Thoracic aorta (tissue), 2 donors: ENCODE measurements at regions not wholly inside any gene's neighbourhood (a gene's known extent, or its start where the extent isn't known, plus 50 kb on each side); places are given as distances from the start of the nearest gene placed in this dataset.

Experiments
- ATAC-seq: fragments of 150-250 bp; one replicate; pipeline ENCODE4 v1.8.0; 2017; ENCODE audit warnings: low read depth; ENCODE audit not compliant: insufficient number of reproducible peaks, low FRiP score
- DNase-seq: peaks from one replicate; pipeline ENCODE4 v3.0.0-alpha.2; 2020; ENCODE audit warnings: low spot score
- H3K27ac ChIP-seq, 2 donors: fragments of 200-600 bp; sonication (generic); 1 replicate in 1 of 2; 2 replicates in 1 of 2; pipeline ENCODE4 v1.5.1; 2016; ENCODE audit warnings: mild to moderate bottlenecking in 2 of 2, moderate library complexity in 2 of 2
- H3K27me3 ChIP-seq: fragments of 200-600 bp; sonication (generic); replicated peaks from 2 replicates; pipeline ENCODE4 v1.6.0; 2016; ENCODE audit warnings: mild to moderate bottlenecking; ENCODE audit not compliant: insufficient read depth
- H3K36me3 ChIP-seq: fragments of 200-600 bp; sonication (generic); one replicate; pipeline ENCODE4 v1.5.1; 2016
- H3K4me1 ChIP-seq, 2 donors: fragments of 200-600 bp; sonication (generic); 1 replicate in 1 of 2; 2 replicates in 1 of 2; pipeline versions ENCODE4 v1.5.1 to v1.6.0; 2016; ENCODE audit warnings: low read depth in 2 of 2, mild to moderate bottlenecking in 1 of 2; ENCODE audit not compliant: control insufficient read depth in 1 of 2
- H3K4me3 ChIP-seq: fragments of 200-600 bp; sonication (generic); 2 replicates; pipeline ENCODE4 v1.5.1; 2016; ENCODE audit warnings: mild to moderate bottlenecking
- H3K9me3 ChIP-seq: fragments of 200-600 bp; sonication (generic); 2 replicates; pipeline ENCODE4 v1.5.1; 2016
- CTCF ChIP-seq: fragments of 200-600 bp; sonication (generic); IDR thresholded peaks from one replicate; pipeline ENCODE4 v1.5.1; 2019; ENCODE audit warnings: antibody characterized with exemption

GRCh38 chr2:164205347-164205746, 415.9 kb downstream of the GRB14 start:
- DNase-seq, result no peak
- no peak for ATAC-seq
- no peak overlapping the region for H3K27ac ChIP-seq
- H3K4me1 ChIP-seq, result no peaks in the 10 kb centered on the region
- no peak overlapping the region for H3K4me3 ChIP-seq
- no peaks in the 10 kb centered on the region for H3K36me3 ChIP-seq
- no peaks in the 10 kb centered on the region for H3K27me3 ChIP-seq
- TF ChIP-seq CTCF, result no peak
- no peaks in the 10 kb centered on the region for H3K9me3 ChIP-seq

- H3K9me3 ChIP-seq, result no peaks in the 10 kb centered on the region
- H3K4me3 ChIP-seq, result no peak overlapping the region
- ATAC-seq (no peak), DNase-seq (no peak)
- no peak overlapping the region for H3K27ac ChIP-seq
- no peak for TF ChIP-seq CTCF
- no peaks in the 10 kb centered on the region for H3K4me1 ChIP-seq
- no peaks in the 10 kb centered on the region for H3K27me3 ChIP-seq
- no peaks in the 10 kb centered on the region for H3K36me3 ChIP-seq
These were observed 418.2 kb downstream of the GRB14 start for GRCh38 chr2:164203131-164203530.

- ATAC-seq (no peak), DNase-seq (no peak)
- no peak overlapping the region for H3K27ac ChIP-seq
- H3K36me3 ChIP-seq, result no peaks in the 10 kb centered on the region
- no peaks in the 10 kb centered on the region for H3K4me1 ChIP-seq
- no peak overlapping the region for H3K4me3 ChIP-seq
- no peaks in the 10 kb centered on the region for H3K9me3 ChIP-seq
- no peaks in the 10 kb centered on the region for H3K27me3 ChIP-seq
- TF ChIP-seq CTCF, result no peak
These were observed 423.0 kb downstream of the GRB14 start for GRCh38 chr2:164198256-164198655.

- no peaks in the 10 kb centered on the region for H3K9me3 ChIP-seq
- H3K36me3 ChIP-seq, result no peaks in the 10 kb centered on the region
- no peak overlapping the region for H3K4me3 ChIP-seq
- TF ChIP-seq CTCF, result no peak
- no peaks in the 10 kb centered on the region for H3K4me1 ChIP-seq
- no peak for ATAC-seq
- no peaks in the 10 kb centered on the region for H3K27me3 ChIP-seq
- no peak overlapping the region for H3K27ac ChIP-seq
- no peak for DNase-seq
These were observed 430.6 kb downstream of the GRB14 start for GRCh38 chr2:164190700-164191099.

- ATAC-seq (no peak), DNase-seq (no peak)
- no peaks in the 10 kb centered on the region for H3K9me3 ChIP-seq
- H3K36me3 ChIP-seq, result no peaks in the 10 kb centered on the region
- no peaks in the 10 kb centered on the region for H3K4me1 ChIP-seq
- no peak overlapping the region for H3K27ac ChIP-seq
- no peak for TF ChIP-seq CTCF
- no peak overlapping the region for H3K4me3 ChIP-seq
- H3K27me3 ChIP-seq, result no peaks in the 10 kb centered on the region
These were observed 431.4 kb downstream of the GRB14 start for GRCh38 chr2:164189851-164190250.
